Fibroblast of lung (primary cell): ENCODE measurements at regions not wholly inside any gene's neighbourhood (a gene's known extent, or its start where the extent isn't known, plus 50 kb on each side); places are given as distances from the start of the nearest gene placed in this dataset.

Source experiments
- DNase-seq, 2 donors: peaks; one replicate each; pipeline versions ENCODE4 v3.0.0 to v3.0.0-alpha.2; 2010; ENCODE audit warnings: low read depth in 2 of 2
- H2AFZ ChIP-seq: 2 replicates; pipeline ENCODE4 v1.5.1; 2012; ENCODE audit warnings: low read length, control low read depth, inconsistent platforms
- H3K27ac ChIP-seq: 2 replicates; pipeline ENCODE4 v1.5.1; 2011; ENCODE audit warnings: low read length, control low read depth; ENCODE audit not compliant: insufficient read depth
- H3K27me3 ChIP-seq: 2 replicates; pipeline ENCODE4 v1.5.1; 2011; ENCODE audit warnings: mild to moderate bottlenecking, low read length; ENCODE audit not compliant: control insufficient read depth, insufficient read depth
- H3K36me3 ChIP-seq: 2 replicates; pipeline ENCODE4 v1.5.1; 2011; ENCODE audit warnings: low read length; ENCODE audit not compliant: control insufficient read depth, insufficient read depth
- H3K4me1 ChIP-seq: 2 replicates; pipeline ENCODE4 v1.5.1; 2011; ENCODE audit warnings: low read length; ENCODE audit not compliant: control insufficient read depth, insufficient read depth; ENCODE audit errors: extremely low read depth
- H3K4me2 ChIP-seq: 2 replicates; pipeline ENCODE4 v1.5.1; 2011; ENCODE audit warnings: low read length, control low read depth; ENCODE audit not compliant: insufficient read depth; ENCODE audit errors: extremely low read depth
- H3K4me3 ChIP-seq, 4 experiments: fragments of 200-600 bp in 1 of 4; sonication (generic) in 1 of 4; replicated peaks in 1 of 4; 2 replicates each; pipeline ENCODE4 v1.5.1; 2011 to 2016; ENCODE audit warnings: low read length in 4 of 4, low read depth in 3 of 4, mild to moderate bottlenecking in 3 of 4, control low read depth in 2 of 4, inconsistent platforms in 1 of 4, mixed read lengths in 1 of 4; ENCODE audit not compliant: insufficient read depth in 1 of 4; ENCODE audit errors: control extremely low read depth in 1 of 4
- H3K79me2 ChIP-seq: 2 replicates; pipeline ENCODE4 v1.5.1; 2012; ENCODE audit warnings: mild to moderate bottlenecking, low read length, inconsistent platforms; ENCODE audit not compliant: control insufficient read depth, insufficient read depth
- H3K9ac ChIP-seq: 2 replicates; pipeline ENCODE4 v1.5.1; 2011; ENCODE audit warnings: mild to moderate bottlenecking, low read length, control low read depth; ENCODE audit not compliant: insufficient read depth
- H3K9me3 ChIP-seq: 2 replicates; pipeline ENCODE4 v1.5.1; 2012; ENCODE audit warnings: low read depth, low read length; ENCODE audit not compliant: control insufficient read depth, insufficient read depth
- H4K20me1 ChIP-seq: 2 replicates; pipeline ENCODE4 v1.5.1; 2011; ENCODE audit warnings: low read length; ENCODE audit not compliant: control insufficient read depth, insufficient read depth; ENCODE audit errors: extremely low read depth
- CTCF ChIP-seq, 2 donors: IDR thresholded peaks in 1 of 2; conservative IDR thresholded peaks in 1 of 2; 1 replicate in 1 of 2; 2 replicates in 1 of 2; pipeline ENCODE4 v1.5.1; 2011 to 2012; ENCODE audit warnings: low read length in 2 of 2, control low read depth in 1 of 2, inconsistent platforms in 1 of 2, low read depth in 1 of 2, mild to moderate bottlenecking in 1 of 2
- EZH2 ChIP-seq: IDR thresholded peaks from 2 replicates; pipeline ENCODE4 v1.5.1; 2012; ENCODE audit warnings: low read length, control low read depth, mild to moderate bottlenecking; ENCODE audit errors: missing control alignments

GRCh38 chr12:46956451-46957035, 122.9 kb upstream of the PCED1B start:
- no peak overlapping the region for H3K27ac ChIP-seq
- no peaks in the 10 kb centered on the region for H3K79me2 ChIP-seq
- no peaks in the 10 kb centered on the region for H4K20me1 ChIP-seq
- H3K4me3 ChIP-seq = no peak overlapping the region
- no peak overlapping the region for H3K9ac ChIP-seq
- peaks cover 4% of the 10 kb centered on the region for H3K4me1 ChIP-seq
- H3K4me2 ChIP-seq = no peak overlapping the region
- TF ChIP-seq CTCF (conservative IDR thresholded peaks at IDR 0.05 in 1 of 2, IDR thresholded peaks at IDR 0.05 in 1 of 2; ENCODE audit: low read depth in 1 of 2, low read length in 2 of 2) (no peak), EZH2 (no peak)
- H3K27me3 ChIP-seq = no peaks in the 10 kb centered on the region
- H2AFZ ChIP-seq = no peak overlapping the region
- no peak for DNase-seq
- no peaks in the 10 kb centered on the region for H3K9me3 ChIP-seq
- no peaks in the 10 kb centered on the region for H3K36me3 ChIP-seq

- Histone ChIP-seq H3K27ac (no peak overlapping the region), H3K4me3 (no peak overlapping the region), H3K36me3 (no peaks in the 10 kb centered on the region), H3K9ac (no peak overlapping the region), H4K20me1 (no peaks in the 10 kb centered on the region), H3K4me1 (peaks cover 4% of the 10 kb centered on the region), H3K4me2 (no peak overlapping the region), H3K79me2 (no peaks in the 10 kb centered on the region), H3K27me3 (no peaks in the 10 kb centered on the region), H3K9me3 (no peaks in the 10 kb centered on the region), H2AFZ (no peak overlapping the region)
- no peak for DNase-seq
- TF ChIP-seq CTCF (conservative IDR thresholded peaks at IDR 0.05 in 1 of 2, IDR thresholded peaks at IDR 0.05 in 1 of 2; ENCODE audit: low read depth in 1 of 2, low read length in 2 of 2) (no peak), EZH2 (no peak)
Observed at GRCh38 chr12:46958053-46958452, 121.4 kb upstream of the PCED1B start.

GRCh38 chr12:46958599-46959290, 120.7 kb upstream of the PCED1B start:
- Histone ChIP-seq H3K4me3 (no peak overlapping the region), H4K20me1 (no peaks in the 10 kb centered on the region), H3K9ac (no peak overlapping the region), H3K27me3 (no peaks in the 10 kb centered on the region), H3K4me2 (no peak overlapping the region), H2AFZ (no peak overlapping the region), H3K36me3 (no peaks in the 10 kb centered on the region), H3K9me3 (no peaks in the 10 kb centered on the region), H3K4me1 (peaks cover 4% of the 10 kb centered on the region), H3K27ac (no peak overlapping the region), H3K79me2 (no peaks in the 10 kb centered on the region)
- DNase-seq = no peak
- TF ChIP-seq CTCF (conservative IDR thresholded peaks at IDR 0.05 in 1 of 2, IDR thresholded peaks at IDR 0.05 in 1 of 2; ENCODE audit: low read depth in 1 of 2, low read length in 2 of 2) (no peak), EZH2 (no peak)
